IMR-90 (cell line): ENCODE measurements at regions not wholly inside any gene's neighbourhood (a gene's known extent, or its start where the extent isn't known, plus 50 kb on each side); places are given as distances from the start of the nearest gene placed in this dataset.

Experiments
- BHLHE40 ChIP-seq: fragments of 150-350 bp; IDR thresholded peaks from 2 replicates; pipeline ENCODE4 v1.6.1; 2016; ENCODE audit warnings: mild to moderate bottlenecking, low read depth, low read length
- CEBPB ChIP-seq: IDR thresholded peaks from 2 replicates; pipeline ENCODE4 v1.6.1; 2012; ENCODE audit warnings: low read depth, low read length, improper control_type of control experiment
- CHD1 ChIP-seq: IDR thresholded peaks from 2 replicates; pipeline ENCODE4 v1.6.1; 2012; ENCODE audit warnings: low read depth, low read length, improper control_type of control experiment
- ELK1 ChIP-seq: fragments of 150-350 bp; IDR thresholded peaks from 2 replicates; pipeline ENCODE4 v1.6.1; 2016; ENCODE audit warnings: low read depth, mild to moderate bottlenecking, low read length, moderate library complexity, borderline replicate concordance
- FOS ChIP-seq: fragments of 150-350 bp; IDR thresholded peaks from 2 replicates; pipeline ENCODE4 v1.6.1; 2016; ENCODE audit warnings: low read depth, low read length
- MAFK ChIP-seq: IDR thresholded peaks from 2 replicates; pipeline ENCODE4 v1.6.1; 2012; ENCODE audit warnings: low read depth, low read length, improper control_type of control experiment
- MXI1 ChIP-seq: IDR thresholded peaks from 2 replicates; pipeline ENCODE4 v1.6.1; 2012; ENCODE audit warnings: low read depth, mild to moderate bottlenecking, low read length, moderate library complexity, borderline replicate concordance
- POLR2A ChIP-seq: IDR thresholded peaks from 2 replicates; pipeline ENCODE4 v1.6.1; 2012; ENCODE audit warnings: mild to moderate bottlenecking, low read depth, low read length
- RAD21 ChIP-seq: IDR thresholded peaks from 2 replicates; pipeline ENCODE4 v1.6.1; 2012; ENCODE audit warnings: low read length, improper control_type of control experiment
- RCOR1 ChIP-seq: IDR thresholded peaks from 2 replicates; pipeline ENCODE4 v1.6.1; 2012; ENCODE audit warnings: mild to moderate bottlenecking, low read length, improper control_type of control experiment; ENCODE audit not compliant: insufficient replicate concordance
- RFX5 ChIP-seq: IDR thresholded peaks from 2 replicates; pipeline ENCODE4 v1.8.0; 2012; ENCODE audit warnings: low read depth, mild to moderate bottlenecking, low read length, moderate library complexity
- SMC3 ChIP-seq: fragments of 150-350 bp; IDR thresholded peaks from 2 replicates; pipeline ENCODE4 v1.6.1; 2016; ENCODE audit warnings: low read depth, mild to moderate bottlenecking, antibody characterized with exemption, low read length, moderate library complexity
- TF ChIP-seq, protein P1 (sequence below): conservative IDR thresholded peaks from 2 replicates; pipeline ENCODE4 v1.5.1; 2012; ENCODE audit warnings: mild to moderate bottlenecking, low read depth, low read length, improper control_type of control experiment

DNA sequence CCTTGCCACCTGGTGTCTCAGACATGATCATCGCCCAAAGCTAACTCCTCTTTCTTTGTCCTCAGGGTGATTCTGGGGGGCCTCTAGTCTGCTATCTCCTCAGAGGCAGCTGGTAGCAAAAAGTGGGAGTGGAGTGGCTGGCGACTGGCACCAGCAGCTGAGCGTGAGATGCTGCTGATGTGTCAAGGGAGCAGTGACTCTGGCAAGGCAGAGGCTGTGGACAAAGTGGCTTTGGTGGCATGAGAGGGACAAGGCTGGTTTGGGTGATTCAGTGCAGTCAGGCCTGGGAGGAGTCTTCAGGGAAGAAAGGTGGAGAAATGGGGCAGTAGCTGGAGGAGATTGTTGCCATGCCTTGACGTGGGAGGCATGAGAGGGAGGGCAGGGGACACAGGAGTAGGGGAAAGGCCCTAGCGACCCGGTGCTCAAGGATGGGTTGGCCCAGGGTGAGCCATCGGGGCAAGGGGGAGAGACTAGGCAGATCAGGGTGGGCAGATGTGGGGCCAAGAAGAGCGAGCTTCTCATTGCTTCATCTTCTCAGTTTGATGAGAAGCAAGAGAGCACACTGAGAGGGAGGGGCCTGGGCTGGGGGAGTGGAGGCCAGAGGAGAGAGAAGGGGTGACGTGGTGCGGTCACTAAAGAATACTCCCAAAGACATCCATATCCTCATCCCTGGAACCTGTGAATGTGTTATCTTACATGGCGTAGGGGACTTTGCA is 64.2 kb upstream of the SPTLC1 start:
- TF ChIP-seq, protein P1, sequence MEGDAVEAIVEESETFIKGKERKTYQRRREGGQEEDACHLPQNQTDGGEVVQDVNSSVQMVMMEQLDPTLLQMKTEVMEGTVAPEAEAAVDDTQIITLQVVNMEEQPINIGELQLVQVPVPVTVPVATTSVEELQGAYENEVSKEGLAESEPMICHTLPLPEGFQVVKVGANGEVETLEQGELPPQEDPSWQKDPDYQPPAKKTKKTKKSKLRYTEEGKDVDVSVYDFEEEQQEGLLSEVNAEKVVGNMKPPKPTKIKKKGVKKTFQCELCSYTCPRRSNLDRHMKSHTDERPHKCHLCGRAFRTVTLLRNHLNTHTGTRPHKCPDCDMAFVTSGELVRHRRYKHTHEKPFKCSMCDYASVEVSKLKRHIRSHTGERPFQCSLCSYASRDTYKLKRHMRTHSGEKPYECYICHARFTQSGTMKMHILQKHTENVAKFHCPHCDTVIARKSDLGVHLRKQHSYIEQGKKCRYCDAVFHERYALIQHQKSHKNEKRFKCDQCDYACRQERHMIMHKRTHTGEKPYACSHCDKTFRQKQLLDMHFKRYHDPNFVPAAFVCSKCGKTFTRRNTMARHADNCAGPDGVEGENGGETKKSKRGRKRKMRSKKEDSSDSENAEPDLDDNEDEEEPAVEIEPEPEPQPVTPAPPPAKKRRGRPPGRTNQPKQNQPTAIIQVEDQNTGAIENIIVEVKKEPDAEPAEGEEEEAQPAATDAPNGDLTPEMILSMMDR: no peak
- TF ChIP-seq MXI1: no peak
- TF ChIP-seq BHLHE40: no peak
- TF ChIP-seq RAD21: no peak
- TF ChIP-seq MAFK: no peak
- no peak for TF ChIP-seq POLR2A
- TF ChIP-seq FOS: no peak
- no peak for TF ChIP-seq SMC3
- TF ChIP-seq CHD1: no peak
- TF ChIP-seq ELK1: no peak
- TF ChIP-seq RFX5: no peak
- TF ChIP-seq RCOR1: no peak
- no peak for TF ChIP-seq CEBPB
